HepG2 (cell line): ENCODE measurements at regions not wholly inside any gene's neighbourhood (a gene's known extent, or its start where the extent isn't known, plus 50 kb on each side); places are given as distances from the start of the nearest gene placed in this dataset.

Experiments
- ASH2L ChIP-seq: fragments of 300-600, 200-600 bp; sonication (generic); IDR thresholded peaks from 2 replicates; pipeline ENCODE4 v1.7.0; 2017; ENCODE audit warnings: low read depth, mild to moderate bottlenecking, moderate library complexity, mixed read lengths, low read length; ENCODE audit not compliant: insufficient read length
- CBX1 ChIP-seq: IDR thresholded peaks from one replicate; pipeline ENCODE4 v1.6.1; 2016; ENCODE audit warnings: antibody characterized with exemption, low read depth
- CTCF ChIP-seq: sonication (generic); formaldehyde crosslinking; IDR thresholded peaks from 2 replicates; pipeline ENCODE4 v1.5.0; 2020; ENCODE audit warnings: mild to moderate bottlenecking, missing genetic modification reagents, moderate library complexity
- EZH2 ChIP-seq: conservative IDR thresholded peaks from 2 replicates; pipeline ENCODE4 v1.6.1; 2012; ENCODE audit warnings: mild to moderate bottlenecking, low read depth, low read length, moderate library complexity
- MTF1 ChIP-seq: sonication (generic); formaldehyde crosslinking; IDR thresholded peaks from 2 replicates; pipeline ENCODE4 v1.5.0; 2020; ENCODE audit warnings: missing genetic modification reagents
- NAIF1 ChIP-seq: sonication (generic); formaldehyde crosslinking; IDR thresholded peaks from 2 replicates; pipeline ENCODE4 v1.5.0; 2020; ENCODE audit warnings: mild to moderate bottlenecking, missing genetic modification reagents, borderline replicate concordance
- POLR2A ChIP-seq, 2 experiments: IDR thresholded peaks; 2 replicates each; pipeline ENCODE4 v1.6.1; 2011; ENCODE audit warnings: low read depth in 2 of 2, low read length in 2 of 2, mild to moderate bottlenecking in 1 of 2, moderate library complexity in 1 of 2; ENCODE audit not compliant: insufficient read depth in 1 of 2
- SP1 ChIP-seq, 2 experiments: fragments of 450-650 bp in 1 of 2; sonication (generic) in 1 of 2; formaldehyde crosslinking in 1 of 2; IDR thresholded peaks; 2 replicates each; pipeline versions ENCODE4 v1.4.0 to v1.6.1; 2016 to 2020; ENCODE audit warnings: missing genetic modification reagents in 1 of 2
- SRY ChIP-seq: sonication (generic); formaldehyde crosslinking; IDR thresholded peaks from 2 replicates; pipeline ENCODE4 v1.8.0; 2022; ENCODE audit warnings: mild to moderate bottlenecking, missing genetic modification reagents
- TAF1 ChIP-seq: sonication (generic); formaldehyde crosslinking; IDR thresholded peaks from 2 replicates; pipeline ENCODE4 v1.4.0; 2020; ENCODE audit warnings: missing genetic modification reagents
- ZMYM4 ChIP-seq: sonication (generic); formaldehyde crosslinking; IDR thresholded peaks from 2 replicates; pipeline ENCODE4 v1.8.1; 2023; ENCODE audit warnings: mild to moderate bottlenecking, missing genetic modification reagents
- ZNF235 ChIP-seq: sonication (generic); formaldehyde crosslinking; IDR thresholded peaks from 2 replicates; pipeline ENCODE4 v1.8.1; 2023; ENCODE audit warnings: mild to moderate bottlenecking, missing genetic modification reagents, borderline replicate concordance
- ZNF317 ChIP-seq: sonication (generic); formaldehyde crosslinking; IDR thresholded peaks from 2 replicates; pipeline ENCODE4 v1.5.0; 2020; ENCODE audit warnings: mild to moderate bottlenecking, missing genetic modification reagents

GRCh38 chr2:51807229-51807628 is 775.3 kb upstream of the NRXN1 start:
- TF ChIP-seq CBX1 (no peak), SP1 (IDR thresholded peaks at IDR 0.05) (no peak), SP1 (CRISPR knock-in tag; IDR thresholded peaks at IDR 0.05) (no peak), CTCF (CRISPR knock-in tag) (no peak), TAF1 (CRISPR knock-in tag) (no peak), ZNF317 (CRISPR knock-in tag) (no peak), ZNF235 (CRISPR knock-in tag) (no peak), ASH2L (no peak), NAIF1 (CRISPR knock-in tag) (no peak), MTF1 (no peak), SRY (CRISPR knock-in tag) (no peak), EZH2 (no peak), POLR2A (IDR thresholded peaks at IDR 0.05; ENCODE audit: insufficient read depth in 1 of 2, low read depth in 2 of 2, low read length in 2 of 2) (no peak), ZMYM4 (no peak)
